ENCODE measurements at regions not wholly inside any gene's neighbourhood (a gene's known extent, or its start where the extent isn't known, plus 50 kb on each side); places are given as distances from the start of the nearest gene placed in this dataset.

- TF ChIP-seq EZH2phosphoT487 (IDR thresholded peaks at IDR 0.05; ENCODE audit: borderline replicate concordance, low read length) (no peak), CTCF (IDR thresholded peaks at IDR 0.05; ENCODE audit: low read depth, low read length, poor library complexity, severe bottlenecking) (no peak)
- no peaks in the 10 kb centered on the region for H4K20me1 ChIP-seq (ENCODE audit: control insufficient read depth, insufficient read depth, low read depth, low read length)
- H3F3A ChIP-seq (ENCODE audit: control insufficient read depth, insufficient read depth): no peaks in the 10 kb centered on the region
- H3K36me3 ChIP-seq (ENCODE audit: control insufficient read depth, low read length): no peaks in the 10 kb centered on the region
- H3K9me3 ChIP-seq (ENCODE audit: control insufficient read depth, insufficient read depth, low read length): no peaks in the 10 kb centered on the region
- no peak overlapping the region for H3K4me2 ChIP-seq (ENCODE audit: low read length)
- H3K4me1 ChIP-seq (ENCODE audit: control insufficient read depth, low read length): no peaks in the 10 kb centered on the region
- H3K4me3 ChIP-seq (ENCODE audit: low read length): no peak overlapping the region
- no peaks in the 10 kb centered on the region for H3K27me3 ChIP-seq (ENCODE audit: control insufficient read depth, low read length)
- no peaks in the 10 kb centered on the region for H3K79me2 ChIP-seq (ENCODE audit: control insufficient read depth, low read length)
- H3K27ac ChIP-seq (ENCODE audit: low read depth, low read length): no peak overlapping the region
- H3K9me2 ChIP-seq (replicated peaks; ENCODE audit: control insufficient read depth, low read length): no peaks in the 10 kb centered on the region
These were observed 762.5 kb upstream of the GRIA3 start for GRCh38 chrX:122421434-122422121.

GRCh38 chrX:122422547-122422946, 761.5 kb upstream of the GRIA3 start:
- TF ChIP-seq CTCF (IDR thresholded peaks at IDR 0.05; ENCODE audit: low read depth, low read length, poor library complexity, severe bottlenecking): no peak
- TF ChIP-seq EZH2phosphoT487 (IDR thresholded peaks at IDR 0.05; ENCODE audit: borderline replicate concordance, low read length): no peak
- Histone ChIP-seq H3K27me3 (ENCODE audit: control insufficient read depth, low read length) (no peaks in the 10 kb centered on the region), H3F3A (ENCODE audit: control insufficient read depth, insufficient read depth) (no peaks in the 10 kb centered on the region), H3K36me3 (ENCODE audit: control insufficient read depth, low read length) (no peaks in the 10 kb centered on the region), H3K4me1 (ENCODE audit: control insufficient read depth, low read length) (no peaks in the 10 kb centered on the region), H4K20me1 (ENCODE audit: control insufficient read depth, insufficient read depth, low read depth, low read length) (no peaks in the 10 kb centered on the region), H3K4me2 (ENCODE audit: low read length) (no peak overlapping the region), H3K79me2 (ENCODE audit: control insufficient read depth, low read length) (no peaks in the 10 kb centered on the region), H3K4me3 (ENCODE audit: low read length) (no peak overlapping the region), H3K27ac (ENCODE audit: low read depth, low read length) (no peak overlapping the region), H3K9me3 (ENCODE audit: control insufficient read depth, insufficient read depth, low read length) (no peaks in the 10 kb centered on the region), H3K9me2 (replicated peaks; ENCODE audit: control insufficient read depth, low read length) (no peaks in the 10 kb centered on the region)

GRCh38 chrX:122434942-122435341, 749.1 kb upstream of the GRIA3 start:
- H3K4me1 ChIP-seq (ENCODE audit: control insufficient read depth, low read length): no peaks in the 10 kb centered on the region
- H3K27ac ChIP-seq (ENCODE audit: low read depth, low read length): no peak overlapping the region
- no peaks in the 10 kb centered on the region for H3F3A ChIP-seq (ENCODE audit: control insufficient read depth, insufficient read depth)
- no peak overlapping the region for H3K4me2 ChIP-seq (ENCODE audit: low read length)
- H3K27me3 ChIP-seq (ENCODE audit: control insufficient read depth, low read length): no peaks in the 10 kb centered on the region
- H3K36me3 ChIP-seq (ENCODE audit: control insufficient read depth, low read length): no peaks in the 10 kb centered on the region
- TF ChIP-seq EZH2phosphoT487 (IDR thresholded peaks at IDR 0.05; ENCODE audit: borderline replicate concordance, low read length) (no peak), CTCF (IDR thresholded peaks at IDR 0.05; ENCODE audit: low read depth, low read length, poor library complexity, severe bottlenecking) (no peak)
- H3K79me2 ChIP-seq (ENCODE audit: control insufficient read depth, low read length): no peaks in the 10 kb centered on the region
- H4K20me1 ChIP-seq (ENCODE audit: control insufficient read depth, insufficient read depth, low read depth, low read length): no peaks in the 10 kb centered on the region
- no peaks in the 10 kb centered on the region for H3K9me3 ChIP-seq (ENCODE audit: control insufficient read depth, insufficient read depth, low read length)
- no peak overlapping the region for H3K4me3 ChIP-seq (ENCODE audit: low read length)
- no peaks in the 10 kb centered on the region for H3K9me2 ChIP-seq (replicated peaks; ENCODE audit: control insufficient read depth, low read length)
